Activated CD8-positive, alpha-beta T cell treated with anti-CD3 and anti-CD28 coated beads for 36 hours (primary cell): ENCODE measurements at regions not wholly inside any gene's neighbourhood (a gene's known extent, or its start where the extent isn't known, plus 50 kb on each side); places are given as distances from the start of the nearest gene placed in this dataset.

Experiments used
- ATAC-seq: fragments of 200-7000 bp; cut with Tn5 transposase; one replicate; pipeline ENCODE4 v1.10.0; 2021; ENCODE audit warnings: mild to moderate bottlenecking, moderate library complexity
- CTCF ChIA-PET: fragments of 350-600 bp; sonication (Branson Sonifier 250); formaldehyde crosslinking; loops from one replicate; lab custom pipeline; 2021; ENCODE audit warnings: antibody characterized with exemption; lab: Charles Lee
- POLR2A ChIA-PET: fragments of 350-600 bp; sonication (Branson Sonifier 250); formaldehyde crosslinking; loops from one replicate; lab custom pipeline; 2021; ENCODE audit warnings: antibody characterized with exemption; lab: Charles Lee
- DNase-seq: peaks from one replicate; pipeline ENCODE4 v3.0.0-alpha.2; 2020
- H3K27ac Mint-ChIP-seq: one replicate; pipeline ENCODE4 v1.8.0; 2021; ENCODE audit warnings: mild to moderate bottlenecking, mixed read lengths
- H3K27me3 Mint-ChIP-seq: one replicate; pipeline ENCODE4 v1.8.0; 2021; ENCODE audit warnings: mixed read lengths
- H3K36me3 Mint-ChIP-seq: one replicate; pipeline ENCODE4 v1.8.0; 2021; ENCODE audit warnings: low read depth, mixed read lengths
- H3K4me1 Mint-ChIP-seq: one replicate; pipeline ENCODE4 v1.8.0; 2021; ENCODE audit warnings: low read depth, mixed read lengths
- H3K4me3 Mint-ChIP-seq: one replicate; pipeline ENCODE4 v1.8.0; 2021; ENCODE audit warnings: mild to moderate bottlenecking, moderate library complexity, mixed read lengths
- H3K9me3 Mint-ChIP-seq: one replicate; pipeline ENCODE4 v1.8.0; 2021; ENCODE audit warnings: mixed read lengths
- intact Hi-C: fragments of 100-400 bp; cut with micrococcal nuclease; formaldehyde crosslinking; loops from one replicate; pipeline ENCODE4 v1.10.0; 2022
- TF ChIP-seq, protein P1 (sequence below): fragments of 200-600 bp; IDR thresholded peaks from one replicate; pipeline ENCODE4 v1.8.0; 2022; ENCODE audit warnings: antibody characterized with exemption, mild to moderate bottlenecking

DNA sequence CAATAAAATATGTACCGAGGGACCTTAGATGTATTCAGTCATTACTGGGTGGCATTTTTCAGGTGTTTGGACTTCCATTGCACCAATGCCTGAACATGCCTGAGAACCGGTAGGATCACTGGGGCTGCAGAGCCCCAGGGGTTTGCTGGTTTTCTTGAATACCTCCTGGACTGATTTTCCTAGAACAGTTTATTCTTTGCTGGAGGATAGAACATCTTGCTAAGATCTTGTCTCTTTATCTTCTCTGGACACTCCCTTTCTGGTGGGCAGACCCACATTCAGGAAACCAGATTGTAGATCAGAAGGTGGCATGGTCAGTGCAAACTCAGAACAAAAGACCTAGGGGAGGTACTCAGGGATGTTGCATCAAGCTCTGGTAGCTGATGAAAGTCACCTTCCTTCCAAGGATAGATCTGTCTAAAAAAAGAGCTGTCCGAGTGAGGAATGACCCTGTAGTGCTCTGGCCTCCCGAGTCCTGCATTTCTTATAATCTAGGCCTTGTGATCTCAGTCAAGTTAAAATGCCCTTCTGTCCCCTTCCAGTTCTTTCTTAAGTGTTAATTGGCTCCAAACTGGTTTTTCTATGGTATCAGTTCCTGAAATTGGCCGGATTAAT is 84.8 kb downstream of the CLDN34 start:
- TF ChIP-seq, protein P1, sequence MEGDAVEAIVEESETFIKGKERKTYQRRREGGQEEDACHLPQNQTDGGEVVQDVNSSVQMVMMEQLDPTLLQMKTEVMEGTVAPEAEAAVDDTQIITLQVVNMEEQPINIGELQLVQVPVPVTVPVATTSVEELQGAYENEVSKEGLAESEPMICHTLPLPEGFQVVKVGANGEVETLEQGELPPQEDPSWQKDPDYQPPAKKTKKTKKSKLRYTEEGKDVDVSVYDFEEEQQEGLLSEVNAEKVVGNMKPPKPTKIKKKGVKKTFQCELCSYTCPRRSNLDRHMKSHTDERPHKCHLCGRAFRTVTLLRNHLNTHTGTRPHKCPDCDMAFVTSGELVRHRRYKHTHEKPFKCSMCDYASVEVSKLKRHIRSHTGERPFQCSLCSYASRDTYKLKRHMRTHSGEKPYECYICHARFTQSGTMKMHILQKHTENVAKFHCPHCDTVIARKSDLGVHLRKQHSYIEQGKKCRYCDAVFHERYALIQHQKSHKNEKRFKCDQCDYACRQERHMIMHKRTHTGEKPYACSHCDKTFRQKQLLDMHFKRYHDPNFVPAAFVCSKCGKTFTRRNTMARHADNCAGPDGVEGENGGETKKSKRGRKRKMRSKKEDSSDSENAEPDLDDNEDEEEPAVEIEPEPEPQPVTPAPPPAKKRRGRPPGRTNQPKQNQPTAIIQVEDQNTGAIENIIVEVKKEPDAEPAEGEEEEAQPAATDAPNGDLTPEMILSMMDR, result no peak
- peaks cover 13% of the 10 kb centered on the region for H3K4me1 Mint-ChIP-seq
- H3K27ac Mint-ChIP-seq, result no peak overlapping the region
- ATAC-seq, result no peak
- H3K4me3 Mint-ChIP-seq, result no peak overlapping the region
- ChIA-PET POLR2A (no interaction called here), CTCF (no interaction called here)
- no peaks in the 10 kb centered on the region for H3K27me3 Mint-ChIP-seq
- intact Hi-C loops, result no loop called here
- DNase-seq, result no peak
- no peaks in the 10 kb centered on the region for H3K9me3 Mint-ChIP-seq
- peaks cover 2% of the 10 kb centered on the region for H3K36me3 Mint-ChIP-seq

GRCh38 chrX:10052906-10053625 is 85.9 kb downstream of the CLDN34 start:
- H3K9me3 Mint-ChIP-seq, result no peaks in the 10 kb centered on the region
- H3K27ac Mint-ChIP-seq, result no peak overlapping the region
- ChIA-PET CTCF (no interaction called here), POLR2A (no interaction called here)
- ATAC-seq (no peak), DNase-seq (no peak)
- TF ChIP-seq, protein P1, result no peak
- H3K36me3 Mint-ChIP-seq, result peaks cover 2% of the 10 kb centered on the region
- H3K4me3 Mint-ChIP-seq, result no peak overlapping the region
- H3K27me3 Mint-ChIP-seq, result no peaks in the 10 kb centered on the region
- peaks cover 13% of the 10 kb centered on the region for H3K4me1 Mint-ChIP-seq
- intact Hi-C loops, result no loop called here

DNA sequence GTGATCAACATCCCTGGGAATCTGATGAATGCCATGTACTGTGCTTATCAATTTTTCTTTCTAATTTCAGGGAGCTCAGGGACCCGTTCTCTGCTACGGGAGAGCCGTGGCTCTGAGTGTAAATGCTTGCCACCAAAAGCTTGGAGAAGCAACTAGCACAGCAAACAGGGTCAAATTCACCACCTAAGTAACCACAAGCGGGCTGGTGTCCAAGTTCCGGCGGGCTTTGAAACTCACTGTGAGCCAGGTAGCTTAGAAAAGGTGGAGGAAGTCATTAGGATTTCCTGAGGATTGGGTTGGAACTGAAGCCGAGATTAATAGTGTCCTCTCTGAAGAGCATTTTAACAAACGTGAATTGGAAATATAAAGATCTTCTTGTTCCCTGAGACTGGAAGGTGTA is 87.2 kb downstream of the CLDN34 start:
- DNase-seq, result no peak
- Mint-ChIP-seq H3K4me1 (peaks cover 15% of the 10 kb centered on the region), H3K27ac (no peak overlapping the region), H3K36me3 (peaks cover 2% of the 10 kb centered on the region), H3K4me3 (no peak overlapping the region), H3K27me3 (no peaks in the 10 kb centered on the region), H3K9me3 (no peaks in the 10 kb centered on the region)
- CTCF ChIA-PET, result no interaction called here
- TF ChIP-seq, protein P1, result no peak
- no peak for ATAC-seq
- intact Hi-C loops, result no loop called here
- POLR2A ChIA-PET, result no interaction called here

DNA sequence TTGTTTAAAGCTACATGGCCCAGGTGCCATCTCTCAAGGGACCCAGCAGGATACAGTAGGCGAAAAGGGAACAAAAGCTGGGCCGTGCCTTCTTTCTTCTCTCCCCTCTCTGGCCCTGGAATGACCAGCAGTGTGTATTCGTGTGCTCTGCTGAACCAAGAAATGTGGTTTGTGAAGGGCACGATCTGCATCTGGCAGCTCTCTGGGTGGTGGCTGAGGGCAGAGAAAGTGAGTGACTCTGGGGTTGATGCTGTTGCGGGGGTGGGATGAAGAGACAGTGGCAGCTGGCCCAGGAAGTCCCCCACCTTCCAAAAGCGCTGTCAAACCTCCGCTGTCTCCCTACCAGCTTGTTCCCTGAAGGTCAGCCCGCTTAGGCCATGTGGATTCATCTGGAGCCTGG is 88.3 kb downstream of the CLDN34 start:
- no peaks in the 10 kb centered on the region for H3K27me3 Mint-ChIP-seq
- peaks cover 2% of the 10 kb centered on the region for H3K36me3 Mint-ChIP-seq
- TF ChIP-seq, protein P1, result no peak
- H3K9me3 Mint-ChIP-seq, result no peaks in the 10 kb centered on the region
- intact Hi-C loops, result no loop called here
- ChIA-PET CTCF (interaction anchor here (1.0 to 1.3 kb wide), 2 partner anchors 62 to 63 kb away, joined by 3 read pairs; no protein-coding TSS in a partner anchor), POLR2A (no interaction called here)
- H3K27ac Mint-ChIP-seq, result no peak overlapping the region
- no peak overlapping the region for H3K4me3 Mint-ChIP-seq
- DNase-seq (no peak), ATAC-seq (no peak)
- H3K4me1 Mint-ChIP-seq, result peaks cover 15% of the 10 kb centered on the region

- H3K27me3 Mint-ChIP-seq, result no peaks in the 10 kb centered on the region
- H3K36me3 Mint-ChIP-seq, result no peaks in the 10 kb centered on the region
- ChIA-PET POLR2A (no interaction called here), CTCF (no interaction called here)
- no peak overlapping the region for H3K4me3 Mint-ChIP-seq
- peaks cover 2% of the 10 kb centered on the region for H3K4me1 Mint-ChIP-seq
- intact Hi-C loops, result no loop called here
- ATAC-seq (no peak), DNase-seq (no peak)
- H3K9me3 Mint-ChIP-seq, result no peaks in the 10 kb centered on the region
- TF ChIP-seq, protein P1, result no peak
- no peak overlapping the region for H3K27ac Mint-ChIP-seq
Observed at GRCh38 chrX:10062352-10062751, 94.4 kb upstream of the CLCN4 start.
